ENCODE measurements at regions not wholly inside any gene's neighbourhood (a gene's known extent, or its start where the extent isn't known, plus 50 kb on each side); places are given as distances from the start of the nearest gene placed in this dataset.

DNA sequence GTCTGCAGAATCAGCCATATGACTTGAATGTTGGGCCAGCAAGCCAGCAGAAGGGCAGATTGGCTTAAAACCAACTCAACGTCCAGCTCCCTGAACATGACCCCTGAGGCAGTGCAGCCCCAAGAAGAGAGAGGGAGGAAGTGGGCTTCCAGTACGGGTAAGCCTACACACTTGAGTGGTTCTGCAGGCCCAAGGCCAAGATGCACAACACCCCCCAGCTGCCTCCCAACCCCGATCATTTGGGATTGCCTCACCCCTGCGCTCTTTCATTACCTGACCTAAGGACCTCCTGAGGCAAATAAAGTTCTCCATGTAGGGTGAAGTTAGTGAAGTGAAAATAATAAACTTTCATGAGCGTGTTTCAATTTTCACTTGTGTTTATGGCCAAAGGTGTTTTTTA is 536.0 kb downstream of the TNS1 start:
- Histone ChIP-seq H3K4me2 (ENCODE audit: low read depth, low read length) (no peak overlapping the region), H3K27ac (ENCODE audit: extremely low read length, insufficient read depth, low read length) (no peak overlapping the region), H3K4me3 (replicated peaks in 1 of 3; ENCODE audit: insufficient read depth in 1 of 3, low read depth in 2 of 3, low read length in 3 of 3) (no peak overlapping the region), H3K36me3 (replicated peaks in 1 of 2; ENCODE audit: control insufficient read depth in 1 of 2, insufficient read depth in 2 of 2, low read length in 2 of 2) (no peaks in the 10 kb centered on the region), H4K20me1 (ENCODE audit: insufficient read depth, low read length) (no peaks in the 10 kb centered on the region), H2AFZ (ENCODE audit: low read length) (no peak overlapping the region), H3K9ac (ENCODE audit: insufficient read depth, low read depth, low read length) (no peak overlapping the region), H3K79me2 (ENCODE audit: insufficient read depth, low read length) (no peaks in the 10 kb centered on the region), H3K27me3 (ENCODE audit: control insufficient read depth in 1 of 2, insufficient read depth in 2 of 2, low read length in 2 of 2) (no peaks in the 10 kb centered on the region), H3K4me1 (ENCODE audit: insufficient read depth, low read length) (no peaks in the 10 kb centered on the region), H3K9me3 (ENCODE audit: low read length) (no peaks in the 10 kb centered on the region)
- ATAC-seq (no peak), FAIRE-seq (no peak), DNase-seq (ENCODE audit: low spot score) (no peak)
- BruUV-seq (replicated peaks), result no TSS peak
- in situ Hi-C loops (cut with HindIII; ENCODE audit: extremely low pct_ligation_motif_present, low pct_unique_long_range_greater_than_20kb), result no loop called here
- POLR2A ChIA-PET, result no interaction called here
- TF ChIP-seq PHF21A (CRISPR knock-in tag; IDR thresholded peaks at IDR 0.05) (no peak), NFKBIZ (CRISPR knock-in tag; IDR thresholded peaks at IDR 0.05) (no peak), HNRNPLL (IDR thresholded peaks at IDR 0.05; ENCODE audit: low read depth, low read length, poor library complexity, severe bottlenecking) (no peak), SIX1 (CRISPR knock-in tag; IDR thresholded peaks at IDR 0.05; ENCODE audit: borderline replicate concordance) (no peak), CREM (IDR thresholded peaks at IDR 0.05) (no peak), CREM (CRISPR knock-in tag; IDR thresholded peaks at IDR 0.05) (no peak)
- CTCF ChIA-PET (ENCODE audit: low intra/inter-chr PET ratio, low total read pairs), result no interaction called here
- intact Hi-C loops (cut with micrococcal nuclease; ENCODE audit: unreplicated experiment), result no loop called here
- WGBS (ENCODE audit: low lambda C conversion rate), result 39% methylated on average over 5 of the region's 5 CpGs

GRCh38 chr2:217466104-217466503 is 536.7 kb downstream of the TNS1 start:
- intact Hi-C loops (cut with micrococcal nuclease; ENCODE audit: unreplicated experiment), result no loop called here
- no peak overlapping the region for H3K4me3 ChIP-seq (replicated peaks in 1 of 3; ENCODE audit: insufficient read depth in 1 of 3, low read depth in 2 of 3, low read length in 3 of 3)
- no peak for DNase-seq (ENCODE audit: low spot score)
- BruUV-seq (replicated peaks), result no TSS peak
- no peak overlapping the region for H2AFZ ChIP-seq (ENCODE audit: low read length)
- ATAC-seq, result no peak
- no peaks in the 10 kb centered on the region for H3K36me3 ChIP-seq (replicated peaks in 1 of 2; ENCODE audit: control insufficient read depth in 1 of 2, insufficient read depth in 2 of 2, low read length in 2 of 2)
- no peak for FAIRE-seq
- no peak overlapping the region for H3K9ac ChIP-seq (ENCODE audit: insufficient read depth, low read depth, low read length)
- no peaks in the 10 kb centered on the region for H3K4me1 ChIP-seq (ENCODE audit: insufficient read depth, low read length)
- H3K27ac ChIP-seq (ENCODE audit: extremely low read length, insufficient read depth, low read length), result no peak overlapping the region
- in situ Hi-C loops (cut with HindIII; ENCODE audit: extremely low pct_ligation_motif_present, low pct_unique_long_range_greater_than_20kb), result no loop called here
- POLR2A ChIA-PET, result no interaction called here
- H3K79me2 ChIP-seq (ENCODE audit: insufficient read depth, low read length), result no peaks in the 10 kb centered on the region
- CTCF ChIA-PET (ENCODE audit: low intra/inter-chr PET ratio, low total read pairs), result no interaction called here
- H3K4me2 ChIP-seq (ENCODE audit: low read depth, low read length), result no peak overlapping the region
- no peaks in the 10 kb centered on the region for H3K9me3 ChIP-seq (ENCODE audit: low read length)
- no peaks in the 10 kb centered on the region for H3K27me3 ChIP-seq (ENCODE audit: control insufficient read depth in 1 of 2, insufficient read depth in 2 of 2, low read length in 2 of 2)
- H4K20me1 ChIP-seq (ENCODE audit: insufficient read depth, low read length), result no peaks in the 10 kb centered on the region
- WGBS (ENCODE audit: low lambda C conversion rate), result 53% methylated on average over 4 of the region's 4 CpGs
- no peak for TF ChIP-seq ZNF670 (CRISPR knock-in tag; IDR thresholded peaks at IDR 0.05; ENCODE audit: borderline replicate concordance)
- no peak for TF ChIP-seq ZNF292 (CRISPR knock-in tag; IDR thresholded peaks at IDR 0.05; ENCODE audit: borderline replicate concordance, low read depth)
- TF ChIP-seq, protein P1, sequence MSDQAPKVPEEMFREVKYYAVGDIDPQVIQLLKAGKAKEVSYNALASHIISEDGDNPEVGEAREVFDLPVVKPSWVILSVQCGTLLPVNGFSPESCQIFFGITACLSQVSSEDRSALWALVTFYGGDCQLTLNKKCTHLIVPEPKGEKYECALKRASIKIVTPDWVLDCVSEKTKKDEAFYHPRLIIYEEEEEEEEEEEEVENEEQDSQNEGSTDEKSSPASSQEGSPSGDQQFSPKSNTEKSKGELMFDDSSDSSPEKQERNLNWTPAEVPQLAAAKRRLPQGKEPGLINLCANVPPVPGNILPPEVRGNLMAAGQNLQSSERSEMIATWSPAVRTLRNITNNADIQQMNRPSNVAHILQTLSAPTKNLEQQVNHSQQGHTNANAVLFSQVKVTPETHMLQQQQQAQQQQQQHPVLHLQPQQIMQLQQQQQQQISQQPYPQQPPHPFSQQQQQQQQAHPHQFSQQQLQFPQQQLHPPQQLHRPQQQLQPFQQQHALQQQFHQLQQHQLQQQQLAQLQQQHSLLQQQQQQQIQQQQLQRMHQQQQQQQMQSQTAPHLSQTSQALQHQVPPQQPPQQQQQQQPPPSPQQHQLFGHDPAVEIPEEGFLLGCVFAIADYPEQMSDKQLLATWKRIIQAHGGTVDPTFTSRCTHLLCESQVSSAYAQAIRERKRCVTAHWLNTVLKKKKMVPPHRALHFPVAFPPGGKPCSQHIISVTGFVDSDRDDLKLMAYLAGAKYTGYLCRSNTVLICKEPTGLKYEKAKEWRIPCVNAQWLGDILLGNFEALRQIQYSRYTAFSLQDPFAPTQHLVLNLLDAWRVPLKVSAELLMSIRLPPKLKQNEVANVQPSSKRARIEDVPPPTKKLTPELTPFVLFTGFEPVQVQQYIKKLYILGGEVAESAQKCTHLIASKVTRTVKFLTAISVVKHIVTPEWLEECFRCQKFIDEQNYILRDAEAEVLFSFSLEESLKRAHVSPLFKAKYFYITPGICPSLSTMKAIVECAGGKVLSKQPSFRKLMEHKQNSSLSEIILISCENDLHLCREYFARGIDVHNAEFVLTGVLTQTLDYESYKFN (CRISPR knock-in tag; conservative IDR thresholded peaks at IDR 0.05), result no peak
- TF ChIP-seq, protein P2, sequence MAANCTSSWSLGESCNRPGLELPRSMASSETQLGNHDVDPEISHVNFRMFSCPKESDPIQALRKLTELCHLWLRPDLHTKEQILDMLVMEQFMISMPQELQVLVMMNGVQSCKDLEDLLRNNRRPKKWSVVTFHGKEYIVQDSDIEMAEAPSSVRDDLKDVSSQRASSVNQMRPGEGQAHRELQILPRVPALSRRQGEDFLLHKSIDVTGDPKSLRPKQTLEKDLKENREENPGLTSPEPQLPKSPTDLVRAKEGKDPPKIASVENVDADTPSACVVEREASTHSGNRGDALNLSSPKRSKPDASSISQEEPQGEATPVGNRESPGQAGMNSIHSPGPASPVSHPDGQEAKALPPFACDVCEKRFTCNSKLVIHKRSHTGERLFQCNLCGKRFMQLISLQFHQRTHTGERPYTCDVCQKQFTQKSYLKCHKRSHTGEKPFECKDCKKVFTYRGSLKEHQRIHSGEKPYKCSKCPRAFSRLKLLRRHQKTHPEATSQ (CRISPR knock-in tag; IDR thresholded peaks at IDR 0.05; ENCODE audit: borderline replicate concordance), result no peak
- no peak for TF ChIP-seq REPIN1 (CRISPR knock-in tag; IDR thresholded peaks at IDR 0.05; ENCODE audit: borderline replicate concordance, low read depth)
- TF ChIP-seq, protein P3, sequence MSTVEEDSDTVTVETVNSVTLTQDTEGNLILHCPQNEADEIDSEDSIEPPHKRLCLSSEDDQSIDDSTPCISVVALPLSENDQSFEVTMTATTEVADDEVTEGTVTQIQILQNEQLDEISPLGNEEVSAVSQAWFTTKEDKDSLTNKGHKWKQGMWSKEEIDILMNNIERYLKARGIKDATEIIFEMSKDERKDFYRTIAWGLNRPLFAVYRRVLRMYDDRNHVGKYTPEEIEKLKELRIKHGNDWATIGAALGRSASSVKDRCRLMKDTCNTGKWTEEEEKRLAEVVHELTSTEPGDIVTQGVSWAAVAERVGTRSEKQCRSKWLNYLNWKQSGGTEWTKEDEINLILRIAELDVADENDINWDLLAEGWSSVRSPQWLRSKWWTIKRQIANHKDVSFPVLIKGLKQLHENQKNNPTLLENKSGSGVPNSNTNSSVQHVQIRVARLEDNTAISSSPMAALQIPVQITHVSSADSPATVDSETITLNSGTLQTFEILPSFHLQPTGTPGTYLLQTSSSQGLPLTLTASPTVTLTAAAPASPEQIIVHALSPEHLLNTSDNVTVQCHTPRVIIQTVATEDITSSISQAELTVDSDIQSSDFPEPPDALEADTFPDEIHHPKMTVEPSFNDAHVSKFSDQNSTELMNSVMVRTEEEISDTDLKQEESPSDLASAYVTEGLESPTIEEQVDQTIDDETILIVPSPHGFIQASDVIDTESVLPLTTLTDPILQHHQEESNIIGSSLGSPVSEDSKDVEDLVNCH (CRISPR knock-in tag; IDR thresholded peaks at IDR 0.05), result no peak
- TF ChIP-seq ZNF660 (CRISPR knock-in tag; IDR thresholded peaks at IDR 0.05; ENCODE audit: borderline replicate concordance, low read depth), result no peak
